ENCODE measurements at regions not wholly inside any gene's neighbourhood (a gene's known extent, or its start where the extent isn't known, plus 50 kb on each side); places are given as distances from the start of the nearest gene placed in this dataset.
A peak's percentile ranks its signal among the peaks of the same experiment; 100 is the strongest.
"Not testable (repeated sequence)": the region's sequence is repeated elsewhere in the genome, so short reads cannot be mapped to it uniquely, and the experiment has no call there.

DNA sequence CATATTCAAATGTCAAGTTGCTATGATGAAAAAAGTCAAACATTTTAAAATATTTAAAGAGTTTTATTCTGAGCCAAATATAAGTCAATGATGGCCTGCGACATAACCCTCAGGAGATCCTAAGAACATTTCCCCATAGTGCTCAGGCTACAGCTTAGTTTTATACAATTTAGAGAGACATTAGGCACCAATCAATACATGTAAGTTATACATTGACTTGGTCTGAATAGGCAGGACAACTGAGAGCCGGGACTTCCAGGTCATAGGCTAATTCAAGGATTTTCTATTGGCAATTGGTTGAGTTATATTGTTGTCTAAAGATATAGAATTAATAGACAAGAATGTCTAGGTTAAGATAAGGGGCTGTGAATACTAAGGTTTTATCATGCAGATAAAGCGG lies 64.5 kb downstream of the UGT2B28 start:
- H3K27ac ChIP-seq; intact Hi-C loops (cut with DNase I; ENCODE audit: low total_unique reads): not testable (repeated sequence)
- 95 to 96% methylated on average over 3 of the region's 3 CpGs for WGBS, 2 donors

DNA sequence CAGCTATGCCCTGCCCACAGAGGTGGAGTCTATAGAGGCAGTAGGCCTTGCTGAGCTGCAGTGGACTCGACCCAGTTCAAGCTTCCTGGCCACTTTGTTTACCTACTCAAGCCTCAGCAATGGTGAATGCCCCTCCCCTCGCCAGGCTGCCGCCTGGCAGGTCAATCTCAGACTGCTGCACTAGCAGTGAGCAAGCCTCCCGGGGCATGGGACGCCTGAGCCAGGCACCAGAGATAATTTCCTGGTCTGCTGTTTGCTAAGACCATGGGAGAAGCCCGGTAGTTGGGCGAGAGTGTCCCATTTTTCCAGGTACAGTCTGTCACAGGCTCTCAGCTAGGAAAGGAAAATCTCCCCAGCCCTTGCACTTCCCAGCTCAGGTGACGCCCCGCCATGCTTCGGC lies 68.5 kb downstream of the UGT2B28 start:
- intact Hi-C loops (cut with DNase I; ENCODE audit: low total_unique reads); DNase-seq; H3K27ac ChIP-seq; H3K27me3 ChIP-seq; H3K4me3 ChIP-seq; H3K4me1 ChIP-seq; H3K36me3 ChIP-seq (ENCODE audit: low read depth, missing control alignments); H3K9me3 ChIP-seq: not testable (repeated sequence)
- WGBS, 2 donors = 71 to 73% methylated on average over 4 to 10 of the region's 10 CpGs

More for the DNA sequence above, 64.5 kb downstream of the UGT2B28 start:
- H3K36me3 ChIP-seq (ENCODE audit: low read depth, missing control alignments); H3K4me1 ChIP-seq; H3K4me3 ChIP-seq; H3K27me3 ChIP-seq; H3K9me3 ChIP-seq; DNase-seq: not testable (repeated sequence)

DNA sequence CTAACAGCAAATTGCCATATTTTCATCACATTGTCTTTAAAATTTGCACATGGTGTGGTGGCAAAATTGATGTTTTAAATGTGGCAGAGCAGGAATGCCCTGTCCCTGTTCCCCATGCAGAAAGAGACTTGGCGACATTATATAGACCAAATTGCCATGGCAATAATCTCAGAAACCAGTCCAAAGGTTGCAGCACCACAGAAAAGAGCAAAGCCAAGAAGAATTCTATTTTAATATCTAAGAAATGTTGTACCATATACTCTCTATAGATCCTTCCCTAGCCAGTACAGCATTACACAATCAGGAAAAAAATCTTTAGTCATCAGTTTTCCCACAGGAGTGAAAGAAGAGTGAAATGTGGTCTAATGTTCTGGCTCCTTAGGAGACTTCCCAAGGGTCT lies 80.0 kb downstream of the UGT2B28 start:
- Histone ChIP-seq H3K27ac (no peak overlapping the region), H3K36me3 (ENCODE audit: low read depth, missing control alignments) (no peaks in the 10 kb centered on the region), H3K4me3 (no peak overlapping the region), H3K9me3 (no peaks in the 10 kb centered on the region), H3K4me1 (no peaks in the 10 kb centered on the region), H3K27me3 (no peaks in the 10 kb centered on the region)
- WGBS, 2 donors = 65 to 94% methylated on average over 1 of the region's 1 CpG
- no peak for DNase-seq
- intact Hi-C loops (cut with DNase I; ENCODE audit: low total_unique reads) = no loop called here
- TF ChIP-seq, protein P1, sequence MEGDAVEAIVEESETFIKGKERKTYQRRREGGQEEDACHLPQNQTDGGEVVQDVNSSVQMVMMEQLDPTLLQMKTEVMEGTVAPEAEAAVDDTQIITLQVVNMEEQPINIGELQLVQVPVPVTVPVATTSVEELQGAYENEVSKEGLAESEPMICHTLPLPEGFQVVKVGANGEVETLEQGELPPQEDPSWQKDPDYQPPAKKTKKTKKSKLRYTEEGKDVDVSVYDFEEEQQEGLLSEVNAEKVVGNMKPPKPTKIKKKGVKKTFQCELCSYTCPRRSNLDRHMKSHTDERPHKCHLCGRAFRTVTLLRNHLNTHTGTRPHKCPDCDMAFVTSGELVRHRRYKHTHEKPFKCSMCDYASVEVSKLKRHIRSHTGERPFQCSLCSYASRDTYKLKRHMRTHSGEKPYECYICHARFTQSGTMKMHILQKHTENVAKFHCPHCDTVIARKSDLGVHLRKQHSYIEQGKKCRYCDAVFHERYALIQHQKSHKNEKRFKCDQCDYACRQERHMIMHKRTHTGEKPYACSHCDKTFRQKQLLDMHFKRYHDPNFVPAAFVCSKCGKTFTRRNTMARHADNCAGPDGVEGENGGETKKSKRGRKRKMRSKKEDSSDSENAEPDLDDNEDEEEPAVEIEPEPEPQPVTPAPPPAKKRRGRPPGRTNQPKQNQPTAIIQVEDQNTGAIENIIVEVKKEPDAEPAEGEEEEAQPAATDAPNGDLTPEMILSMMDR (IDR thresholded peaks at IDR 0.05) = no peak
- TF ChIP-seq POLR2A (IDR thresholded peaks at IDR 0.05) = no peak

DNA sequence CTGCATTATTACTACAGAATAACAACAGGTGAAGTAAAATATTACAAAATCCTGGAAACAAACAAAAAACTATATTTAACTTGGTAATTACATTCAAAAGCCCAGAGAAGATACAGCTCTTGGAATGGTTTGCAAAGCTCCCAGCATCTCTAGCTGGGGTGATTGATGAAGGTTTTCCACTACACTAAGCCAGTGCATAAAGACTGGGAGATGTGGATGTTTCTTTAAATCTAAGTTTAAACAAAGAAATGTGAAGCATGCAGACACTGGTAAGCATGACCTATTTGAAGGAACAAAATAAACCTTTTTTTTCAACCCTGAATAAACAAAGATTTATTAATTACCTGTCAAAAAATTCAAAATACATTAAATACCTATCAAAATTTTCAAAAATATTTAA lies 80.5 kb downstream of the UGT2B28 start:
- intact Hi-C loops (cut with DNase I; ENCODE audit: low total_unique reads); H3K27ac ChIP-seq; H3K4me1 ChIP-seq; H3K4me3 ChIP-seq; DNase-seq; H3K27me3 ChIP-seq; H3K9me3 ChIP-seq; H3K36me3 ChIP-seq (ENCODE audit: low read depth, missing control alignments): not testable (repeated sequence)

DNA sequence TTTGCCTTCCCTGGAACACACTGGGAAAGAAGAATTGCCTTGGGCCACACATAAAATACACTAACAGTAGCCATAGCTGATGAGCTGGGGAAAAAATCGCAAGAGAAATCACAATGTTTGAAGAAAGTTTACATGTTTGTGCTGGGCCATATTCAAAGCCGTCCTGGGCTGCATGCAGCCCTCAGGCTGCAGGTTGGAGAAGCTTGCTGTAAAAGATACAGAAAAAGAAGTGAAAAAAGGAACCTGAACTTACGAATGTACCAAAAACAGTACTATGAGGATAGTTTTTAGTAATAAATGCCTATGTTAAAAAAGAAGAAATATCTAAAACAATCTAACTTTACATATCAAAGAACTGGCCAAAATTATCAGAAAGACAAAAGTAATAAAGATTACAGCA lies 82.1 kb downstream of the UGT2B28 start:
- Histone ChIP-seq H3K4me3 (no peak overlapping the region), H3K36me3 (ENCODE audit: low read depth, missing control alignments) (no peaks in the 10 kb centered on the region), H3K9me3 (no peaks in the 10 kb centered on the region), H3K4me1 (no peaks in the 10 kb centered on the region), H3K27me3 (no peaks in the 10 kb centered on the region), H3K27ac (no peak overlapping the region)
- no peak for DNase-seq
- TF ChIP-seq POLR2A (IDR thresholded peaks at IDR 0.05) = no peak
- TF ChIP-seq, protein P1 (IDR thresholded peaks at IDR 0.05) = no peak
- WGBS, 2 donors = 70 to 79% methylated on average over 3 of the region's 3 CpGs
- intact Hi-C loops (cut with DNase I; ENCODE audit: low total_unique reads) = no loop called here

DNA sequence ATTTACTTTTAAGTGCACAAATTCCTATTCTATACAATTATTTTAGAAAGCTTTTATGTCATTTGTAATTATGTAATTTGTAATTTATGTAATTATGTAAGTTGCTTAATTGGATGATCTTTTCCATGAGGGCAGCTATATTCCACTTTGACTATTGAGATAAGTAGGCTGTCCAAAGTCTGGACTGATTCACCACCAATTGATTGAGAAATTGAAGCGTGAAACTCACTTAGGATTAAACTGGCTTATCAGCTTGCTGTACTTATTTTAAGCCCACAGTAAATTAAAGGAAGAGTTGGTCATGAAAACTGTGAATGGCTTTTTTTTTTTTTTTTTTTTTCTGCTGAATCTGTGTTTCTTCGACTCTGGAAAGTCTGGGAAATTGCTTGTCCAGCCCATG lies 87.4 kb downstream of the UGT2B28 start:
- H3K27ac ChIP-seq; H3K36me3 ChIP-seq (ENCODE audit: low read depth, missing control alignments); H3K4me1 ChIP-seq; H3K27me3 ChIP-seq; DNase-seq; intact Hi-C loops (cut with DNase I; ENCODE audit: low total_unique reads); H3K4me3 ChIP-seq; H3K9me3 ChIP-seq: not testable (repeated sequence)
- WGBS, 2 donors = 81% methylated on average over 2 of the region's 2 CpGs

DNA sequence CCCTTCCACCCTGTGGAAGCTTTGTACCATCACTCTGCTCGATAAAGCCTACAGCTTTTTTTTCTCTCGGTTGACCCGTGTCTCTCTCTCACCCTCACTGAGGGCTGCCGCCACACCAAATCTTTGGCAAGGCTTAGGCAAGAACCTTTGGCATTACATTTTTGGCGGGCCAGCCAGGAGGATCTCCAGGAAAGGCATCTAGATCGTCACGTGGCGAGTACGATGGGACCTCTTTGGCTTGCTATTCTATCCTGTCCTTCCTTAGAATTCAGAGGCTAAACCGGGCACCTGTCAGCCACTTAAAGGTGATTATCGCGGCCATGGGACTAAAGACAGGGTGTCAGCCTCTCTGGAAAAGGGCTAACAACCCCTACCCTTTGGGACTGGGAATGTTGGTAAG lies 96.2 kb downstream of the UGT2B28 start:
- intact Hi-C loops (cut with DNase I; ENCODE audit: low total_unique reads) = no loop called here
- no peaks in the 10 kb centered on the region for H3K4me1 ChIP-seq
- H3K9me3 ChIP-seq = no peaks in the 10 kb centered on the region
- peak overlapping the region; percentile 2 to 49 for H3K4me3 ChIP-seq
- TF ChIP-seq, protein P1 (IDR thresholded peaks at IDR 0.05) = no peak
- no peak for TF ChIP-seq POLR2A (IDR thresholded peaks at IDR 0.05)
- H3K36me3 ChIP-seq (ENCODE audit: low read depth, missing control alignments) = no peaks in the 10 kb centered on the region
- 63 to 70% methylated on average over 12 of the region's 12 CpGs for whole genome bisulfite sequencing, 2 donors
- H3K27me3 ChIP-seq = no peaks in the 10 kb centered on the region
- DNase-seq = peak; percentile 17
- no peak overlapping the region for H3K27ac ChIP-seq
